ENCODE measurements at regions not wholly inside any gene's neighbourhood (a gene's known extent, or its start where the extent isn't known, plus 50 kb on each side); places are given as distances from the start of the nearest gene placed in this dataset.
"Not testable (repeated sequence)": the region's sequence is repeated elsewhere in the genome, so short reads cannot be mapped to it uniquely, and the experiment has no call there.

DNA sequence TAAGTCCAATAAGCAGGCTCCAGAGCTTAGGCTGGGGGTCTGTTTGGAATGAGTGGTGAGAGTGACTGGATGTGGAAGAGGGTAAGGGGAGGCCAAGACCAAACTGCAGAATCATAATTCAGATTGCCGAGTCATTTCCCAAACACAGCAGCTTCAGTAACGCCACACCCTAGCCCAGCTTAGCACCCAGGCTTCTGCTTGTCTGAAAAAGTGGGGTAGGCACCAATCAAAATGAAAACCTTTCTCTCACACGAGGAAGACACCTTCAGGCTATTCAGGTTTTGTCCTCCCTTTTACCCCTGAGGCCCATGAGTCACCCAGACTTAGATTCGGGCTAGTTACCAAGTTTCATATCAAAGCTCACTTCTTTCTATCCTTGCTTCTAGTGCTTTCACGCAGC, 306.1 kb downstream of the DAD1 start:
- no peak overlapping the region for H3K4me3 ChIP-seq (ENCODE audit: low read depth, low read length)
- DNase-seq (ENCODE audit: low read depth): no peak
- TF ChIP-seq, protein P1, sequence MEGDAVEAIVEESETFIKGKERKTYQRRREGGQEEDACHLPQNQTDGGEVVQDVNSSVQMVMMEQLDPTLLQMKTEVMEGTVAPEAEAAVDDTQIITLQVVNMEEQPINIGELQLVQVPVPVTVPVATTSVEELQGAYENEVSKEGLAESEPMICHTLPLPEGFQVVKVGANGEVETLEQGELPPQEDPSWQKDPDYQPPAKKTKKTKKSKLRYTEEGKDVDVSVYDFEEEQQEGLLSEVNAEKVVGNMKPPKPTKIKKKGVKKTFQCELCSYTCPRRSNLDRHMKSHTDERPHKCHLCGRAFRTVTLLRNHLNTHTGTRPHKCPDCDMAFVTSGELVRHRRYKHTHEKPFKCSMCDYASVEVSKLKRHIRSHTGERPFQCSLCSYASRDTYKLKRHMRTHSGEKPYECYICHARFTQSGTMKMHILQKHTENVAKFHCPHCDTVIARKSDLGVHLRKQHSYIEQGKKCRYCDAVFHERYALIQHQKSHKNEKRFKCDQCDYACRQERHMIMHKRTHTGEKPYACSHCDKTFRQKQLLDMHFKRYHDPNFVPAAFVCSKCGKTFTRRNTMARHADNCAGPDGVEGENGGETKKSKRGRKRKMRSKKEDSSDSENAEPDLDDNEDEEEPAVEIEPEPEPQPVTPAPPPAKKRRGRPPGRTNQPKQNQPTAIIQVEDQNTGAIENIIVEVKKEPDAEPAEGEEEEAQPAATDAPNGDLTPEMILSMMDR (IDR thresholded peaks at IDR 0.05; ENCODE audit: control insufficient read depth, extremely low read depth, insufficient read depth): no peak

DNA sequence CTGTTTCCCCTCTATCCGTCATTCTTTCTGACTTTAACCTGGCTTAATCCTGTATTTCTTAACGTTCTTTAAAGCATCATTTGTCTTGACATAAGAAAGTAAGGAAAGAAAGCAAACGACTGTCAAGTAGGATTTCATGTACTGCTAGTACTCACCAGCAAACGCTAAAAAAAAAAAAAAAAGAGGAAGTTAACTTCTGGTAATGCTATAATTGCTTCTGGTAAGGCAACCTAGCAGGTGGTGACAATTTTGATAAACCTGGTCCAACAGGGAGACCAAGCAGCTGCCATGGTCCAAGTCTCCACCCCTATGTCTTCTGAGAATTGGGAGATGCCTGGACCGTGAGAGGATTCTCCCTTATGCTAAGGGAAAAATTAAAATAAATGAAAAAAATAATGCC, 306.6 kb downstream of the DAD1 start:
- TF ChIP-seq, protein P1 (IDR thresholded peaks at IDR 0.05; ENCODE audit: control insufficient read depth, extremely low read depth, insufficient read depth): no peak
- no peak for DNase-seq (ENCODE audit: low read depth)
- H3K4me3 ChIP-seq (ENCODE audit: low read depth, low read length): no peak overlapping the region

DNA sequence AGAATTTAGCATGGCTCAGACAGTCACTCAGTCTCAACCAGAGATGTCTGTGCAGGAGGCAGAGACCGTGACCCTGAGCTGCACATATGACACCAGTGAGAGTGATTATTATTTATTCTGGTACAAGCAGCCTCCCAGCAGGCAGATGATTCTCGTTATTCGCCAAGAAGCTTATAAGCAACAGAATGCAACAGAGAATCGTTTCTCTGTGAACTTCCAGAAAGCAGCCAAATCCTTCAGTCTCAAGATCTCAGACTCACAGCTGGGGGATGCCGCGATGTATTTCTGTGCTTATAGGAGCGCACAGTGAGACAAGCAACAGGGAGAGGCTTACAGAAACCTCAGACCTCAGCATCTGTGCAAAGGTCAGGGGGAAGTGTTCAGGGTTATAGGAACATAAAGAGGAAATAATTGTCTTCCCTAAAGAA, 307.6 kb downstream of the DAD1 start:
- not testable (repeated sequence) for DNase-seq (ENCODE audit: low read depth); H3K4me3 ChIP-seq (ENCODE audit: low read depth, low read length)

DNA sequence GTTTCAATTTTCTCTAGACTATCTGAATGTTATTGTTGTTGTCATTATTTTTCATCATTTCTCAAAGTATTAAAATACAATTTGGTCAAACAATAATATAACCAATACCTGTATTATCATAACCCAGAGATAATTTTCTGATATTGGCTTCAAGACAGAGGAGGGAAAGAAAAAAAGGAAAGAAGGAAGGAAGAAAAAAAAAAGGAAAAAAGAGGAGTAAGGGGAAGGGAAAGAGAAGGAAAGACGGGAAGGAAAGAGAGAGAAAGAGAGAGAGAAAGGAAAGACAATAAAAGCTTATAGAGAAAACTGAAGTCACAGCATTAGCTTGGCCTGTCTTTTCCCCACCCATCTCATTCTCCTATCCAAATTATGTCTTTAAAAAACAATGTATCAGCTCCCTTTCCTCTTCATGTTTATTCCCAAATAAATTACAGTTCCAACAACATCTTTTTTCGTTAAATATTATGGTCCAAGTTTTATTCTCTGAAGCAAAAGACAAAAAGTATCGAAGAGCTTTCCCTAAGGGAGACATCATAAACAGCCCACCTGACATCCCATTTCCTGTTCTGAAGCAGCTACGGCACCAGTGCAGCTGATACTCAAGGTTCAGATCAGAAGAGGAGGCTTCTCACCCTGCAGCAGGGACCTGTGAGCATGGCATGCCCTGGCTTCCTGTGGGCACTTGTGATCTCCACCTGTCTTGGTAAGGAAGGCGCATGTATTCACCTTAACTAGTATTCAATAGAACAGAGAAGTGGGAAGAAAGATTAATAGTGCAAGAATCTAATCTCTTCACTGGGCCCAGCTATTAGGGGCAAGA, 308.3 kb downstream of the DAD1 start:
- DNase-seq (ENCODE audit: low read depth): no peak
- TF ChIP-seq, protein P1 (IDR thresholded peaks at IDR 0.05; ENCODE audit: control insufficient read depth, extremely low read depth, insufficient read depth): no peak
- H3K4me3 ChIP-seq (ENCODE audit: low read depth, low read length): no peak overlapping the region

DNA sequence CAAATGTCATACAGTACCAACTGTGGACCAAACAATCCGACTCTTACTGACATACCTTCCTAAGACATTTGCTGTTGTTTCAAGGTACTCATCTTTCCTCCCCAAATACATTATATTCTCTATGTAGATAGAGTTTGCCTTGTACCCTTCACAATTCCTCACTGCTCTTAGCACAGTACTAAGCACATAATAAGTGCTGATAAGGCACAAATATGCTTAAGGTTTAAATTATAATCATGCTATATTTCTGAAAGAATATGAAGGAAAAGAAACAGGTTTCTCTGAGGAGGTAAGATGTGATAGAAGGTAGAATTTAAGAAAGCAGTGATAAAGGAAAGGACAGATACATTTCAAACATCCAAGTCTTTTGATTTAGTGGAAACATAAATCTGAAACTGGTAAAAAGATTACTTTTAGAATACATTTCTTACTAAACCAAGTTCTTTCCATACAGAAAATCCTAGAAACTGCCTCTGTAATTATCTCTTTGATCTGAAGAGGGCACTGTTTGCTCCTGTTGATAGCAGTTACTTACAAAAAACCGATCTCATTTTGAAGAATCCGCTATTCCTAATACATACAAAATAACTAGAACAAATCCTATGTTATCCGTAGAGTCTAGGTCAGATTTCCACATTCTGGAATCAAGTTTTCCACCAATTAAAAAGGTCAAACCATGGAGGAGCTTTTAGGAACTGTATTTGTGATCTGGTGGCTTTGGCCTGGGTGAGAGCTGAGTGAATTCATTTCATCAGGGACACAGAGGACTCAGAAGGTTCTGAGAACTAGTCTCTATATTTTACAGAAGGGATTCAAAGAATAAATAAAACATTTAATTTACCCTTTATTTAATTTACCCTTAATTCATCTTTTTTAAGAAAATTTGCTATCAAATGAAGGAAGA, 311.9 kb downstream of the DAD1 start:
- TF ChIP-seq, protein P1 (IDR thresholded peaks at IDR 0.05; ENCODE audit: control insufficient read depth, extremely low read depth, insufficient read depth): peak; percentile 54
- no peak for DNase-seq (ENCODE audit: low read depth)
- H3K4me3 ChIP-seq (ENCODE audit: low read depth, low read length): no peak overlapping the region

DNA sequence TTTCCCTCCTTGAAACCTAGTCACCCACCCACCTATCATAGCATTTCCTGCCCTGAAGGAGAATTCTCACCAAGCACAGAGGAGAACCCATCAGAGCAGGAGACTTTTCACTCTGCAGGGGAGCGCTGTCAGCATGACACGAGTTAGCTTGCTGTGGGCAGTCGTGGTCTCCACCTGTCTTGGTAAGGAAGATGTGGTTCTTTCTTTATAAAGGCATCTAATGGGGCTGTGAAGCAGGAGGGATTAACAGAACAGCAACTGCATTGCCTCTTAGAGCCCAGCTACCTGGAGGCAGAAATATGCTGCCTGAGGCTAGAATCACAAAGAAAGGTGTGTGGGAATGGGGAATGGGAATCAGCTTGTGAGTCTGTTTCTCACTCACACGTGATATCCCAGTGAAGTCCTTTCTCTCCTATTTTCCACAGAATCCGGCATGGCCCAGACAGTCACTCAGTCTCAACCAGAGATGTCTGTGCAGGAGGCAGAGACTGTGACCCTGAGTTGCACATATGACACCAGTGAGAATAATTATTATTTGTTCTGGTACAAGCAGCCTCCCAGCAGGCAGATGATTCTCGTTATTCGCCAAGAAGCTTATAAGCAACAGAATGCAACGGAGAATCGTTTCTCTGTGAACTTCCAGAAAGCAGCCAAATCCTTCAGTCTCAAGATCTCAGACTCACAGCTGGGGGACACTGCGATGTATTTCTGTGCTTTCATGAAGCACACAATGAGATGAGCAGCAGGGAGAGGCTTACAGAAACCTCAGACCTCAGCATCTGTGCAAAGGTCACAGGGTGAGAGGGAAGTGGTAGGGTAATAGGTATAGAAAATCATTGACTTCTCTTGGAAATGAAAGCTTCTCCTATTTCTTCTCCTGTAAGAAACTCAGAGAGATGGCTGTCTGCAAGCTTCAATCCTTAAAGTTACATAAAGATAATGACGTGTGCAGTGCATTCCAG, 316.9 kb downstream of the DAD1 start:
- TF ChIP-seq, protein P1 (IDR thresholded peaks at IDR 0.05; ENCODE audit: control insufficient read depth, extremely low read depth, insufficient read depth): no peak
- no peak for DNase-seq (ENCODE audit: low read depth)

More for the DNA sequence above, 316.9 kb downstream of the DAD1 start:
- H3K4me3 ChIP-seq (ENCODE audit: low read depth, low read length): no peak overlapping the region

Data from LNCaP clone FGC (cell line).